HFFc6 (cell line): ENCODE measurements at regions not wholly inside any gene's neighbourhood (a gene's known extent, or its start where the extent isn't known, plus 50 kb on each side); places are given as distances from the start of the nearest gene placed in this dataset.

Experiments used
- DNase-seq: peaks from one replicate; pipeline ENCODE4 v3.0.0-alpha.2; 2018
- H3K27ac Mint-ChIP-seq: 2 replicates; pipeline ENCODE4 v1.8.0; 2020; ENCODE audit warnings: mild to moderate bottlenecking, mixed read lengths
- H3K27me3 Mint-ChIP-seq: 2 replicates; pipeline ENCODE4 v1.8.0; 2021; ENCODE audit warnings: mild to moderate bottlenecking, moderate library complexity, mixed read lengths; ENCODE audit not compliant: insufficient read depth
- H3K36me3 Mint-ChIP-seq: 2 replicates; pipeline ENCODE4 v1.8.0; 2021; ENCODE audit warnings: low read depth, mixed read lengths
- H3K4me1 Mint-ChIP-seq: 2 replicates; pipeline ENCODE4 v1.8.0; 2020; ENCODE audit warnings: low read depth, mixed read lengths
- H3K4me3 Mint-ChIP-seq: 2 replicates; pipeline ENCODE4 v1.8.0; 2020; ENCODE audit warnings: mild to moderate bottlenecking, moderate library complexity, mixed read lengths
- H3K9me3 Mint-ChIP-seq: 2 replicates; pipeline ENCODE4 v1.8.0; 2020; ENCODE audit warnings: mild to moderate bottlenecking, mixed read lengths
- CTCF ChIP-seq: fragments of 200-600 bp; sonication (generic); IDR thresholded peaks from 2 replicates; pipeline ENCODE4 v1.5.0; 2021; ENCODE audit warnings: antibody characterized with exemption, mild to moderate bottlenecking

DNA sequence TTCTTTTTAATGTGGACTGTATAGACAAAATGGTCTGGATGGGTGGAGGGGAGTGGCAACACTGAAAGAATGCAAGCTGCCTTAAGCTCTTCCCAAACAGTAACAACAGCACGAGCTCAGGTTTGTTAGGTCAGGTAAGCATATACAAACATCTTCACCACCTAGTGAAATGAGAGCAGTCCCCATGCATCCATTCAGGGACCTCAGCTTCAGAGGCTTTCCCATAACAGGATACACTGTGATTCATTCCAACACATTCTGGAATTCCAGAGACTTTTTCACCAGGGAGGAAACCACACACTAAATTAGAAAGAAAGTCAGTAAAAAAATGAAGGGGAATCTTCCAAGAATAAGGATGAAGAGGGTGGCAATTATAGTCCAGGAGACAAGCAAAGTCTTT is 50.4 kb upstream of the BZW1 start:
- no peak for TF ChIP-seq CTCF
- Mint-ChIP-seq H3K36me3 (no peaks in the 10 kb centered on the region), H3K9me3 (no peaks in the 10 kb centered on the region), H3K27me3 (no peaks in the 10 kb centered on the region), H3K4me1 (peaks cover 81% of the 10 kb centered on the region), H3K4me3 (peak overlapping the region; percentile 50), H3K27ac (peak overlapping the region; percentile 59)
- peak; percentile 59 for DNase-seq
